HEK293 (cell line): ENCODE measurements at regions not wholly inside any gene's neighbourhood (a gene's known extent, or its start where the extent isn't known, plus 50 kb on each side); places are given as distances from the start of the nearest gene placed in this dataset.

Experiments used
- CTCF ChIA-PET: fragments of 350-600 bp; formaldehyde crosslinking; extraction: SDS; loops from one replicate; lab custom pipeline; 2021; ENCODE audit warnings: antibody characterized with exemption; lab: Yijun Ruan, JAX
- POLR2A ChIA-PET: fragments of 300-600 bp; formaldehyde crosslinking; extraction: SDS; loops from one replicate; lab custom pipeline; 2020; ENCODE audit warnings: antibody characterized with exemption, inconsistent platforms; lab: Yijun Ruan, JAX
- H3K27ac ChIP-seq: fragments of 200-500 bp; sonication (Bioruptor generic); 2 replicates; pipeline ENCODE4 v1.5.1; 2014; ENCODE audit warnings: low read depth, low read length, control low read depth, inconsistent platforms; ENCODE audit errors: extremely low read depth
- H3K36me3 ChIP-seq, 2 experiments: fragments of 200-500 bp in 1 of 2; sonication (Bioruptor generic) in 1 of 2; 1 replicate in 1 of 2; 2 replicates in 1 of 2; pipeline ENCODE4 v1.5.1; 2014 to 2017; ENCODE audit warnings: inconsistent platforms in 2 of 2, low read length in 2 of 2; ENCODE audit not compliant: control insufficient read depth in 2 of 2, insufficient read depth in 1 of 2
- H3K4me1 ChIP-seq: fragments of 200-500 bp; sonication (Bioruptor generic); 2 replicates; pipeline ENCODE4 v1.5.1; 2014; ENCODE audit warnings: mild to moderate bottlenecking, low read length, inconsistent platforms; ENCODE audit not compliant: control insufficient read depth, insufficient read depth
- H3K4me3 ChIP-seq: 2 replicates; pipeline ENCODE4 v1.5.1; 2011; ENCODE audit warnings: low read depth, mild to moderate bottlenecking, control low read depth, low read length, moderate library complexity
- H3K9me3 ChIP-seq: fragments of 200-500 bp; sonication (Bioruptor generic); 2 replicates; pipeline ENCODE4 v1.5.1; 2014; ENCODE audit warnings: low read depth, low read length, inconsistent platforms; ENCODE audit not compliant: control insufficient read depth, insufficient read depth
- GLI4 ChIP-seq: fragments of 450-650 bp; formaldehyde crosslinking; IDR thresholded peaks from 2 replicates; pipeline ENCODE4 v1.5.1; 2016; ENCODE audit warnings: missing biosample characterization, missing genetic modification characterization
- HOXD13 ChIP-seq: sonication (generic); formaldehyde crosslinking; IDR thresholded peaks from 2 replicates; pipeline ENCODE4 v1.8.0; 2022; ENCODE audit warnings: missing genetic modification reagents, borderline replicate concordance
- OSR2 ChIP-seq: fragments of 450-650 bp; formaldehyde crosslinking; IDR thresholded peaks from 2 replicates; pipeline ENCODE4 v1.5.1; 2016; ENCODE audit warnings: missing biosample characterization, missing genetic modification characterization
- OVOL3 ChIP-seq: fragments of 450-650 bp; formaldehyde crosslinking; IDR thresholded peaks from 2 replicates; pipeline ENCODE4 v1.5.1; 2016; ENCODE audit warnings: missing biosample characterization, missing genetic modification characterization
- REPIN1 ChIP-seq: fragments of 450-650 bp; formaldehyde crosslinking; IDR thresholded peaks from 2 replicates; pipeline ENCODE4 v1.5.1; 2017; ENCODE audit warnings: missing biosample characterization, missing genetic modification characterization, low read depth
- SETDB1 ChIP-seq: IDR thresholded peaks from one replicate; pipeline ENCODE4 v1.6.1; 2017; ENCODE audit warnings: mild to moderate bottlenecking, low read length, moderate library complexity, mixed read lengths; ENCODE audit not compliant: insufficient read length
- TRIM28 ChIP-seq: IDR thresholded peaks from 2 replicates; pipeline ENCODE4 v1.6.1; 2011; ENCODE audit warnings: low read length, control low read depth, borderline replicate concordance
- ZBTB8A ChIP-seq: fragments of 450-650 bp; formaldehyde crosslinking; IDR thresholded peaks from 2 replicates; pipeline ENCODE4 v1.5.1; 2016; ENCODE audit warnings: missing biosample characterization, missing genetic modification characterization
- ZNF112 ChIP-seq: fragments of 450-650 bp; formaldehyde crosslinking; IDR thresholded peaks from 2 replicates; pipeline ENCODE4 v1.5.0; 2017; ENCODE audit warnings: missing biosample characterization, missing genetic modification characterization
- ZNF148 ChIP-seq: fragments of 450-650 bp; formaldehyde crosslinking; IDR thresholded peaks from 2 replicates; pipeline ENCODE4 v1.5.0; 2017; ENCODE audit warnings: missing biosample characterization, missing genetic modification characterization, borderline replicate concordance
- ZNF19 ChIP-seq: fragments of 450-650 bp; formaldehyde crosslinking; IDR thresholded peaks from 2 replicates; pipeline ENCODE4; 2016; ENCODE audit warnings: missing biosample characterization, missing genetic modification characterization, low read depth
- ZNF248 ChIP-seq: fragments of 450-650 bp; formaldehyde crosslinking; IDR thresholded peaks from 2 replicates; pipeline ENCODE4 v1.5.1; 2017; ENCODE audit warnings: missing biosample characterization, missing genetic modification characterization
- ZNF26 ChIP-seq: fragments of 450-650 bp; formaldehyde crosslinking; IDR thresholded peaks from 2 replicates; pipeline ENCODE4 v1.5.1; 2016; ENCODE audit warnings: missing biosample characterization, missing genetic modification characterization
- ZNF311 ChIP-seq: fragments of 450-650 bp; formaldehyde crosslinking; IDR thresholded peaks from 2 replicates; pipeline ENCODE4 v1.5.1; 2017; ENCODE audit warnings: missing biosample characterization, missing genetic modification characterization, borderline replicate concordance
- ZNF335 ChIP-seq: fragments of 450-650 bp; formaldehyde crosslinking; conservative IDR thresholded peaks from 2 replicates; pipeline ENCODE4 v1.5.1; 2016; ENCODE audit warnings: missing biosample characterization, missing genetic modification characterization
- ZNF510 ChIP-seq: fragments of 450-650 bp; formaldehyde crosslinking; IDR thresholded peaks from 2 replicates; pipeline ENCODE4 v1.5.1; 2018; ENCODE audit warnings: mild to moderate bottlenecking, missing genetic modification characterization, missing biosample characterization; ENCODE audit not compliant: insufficient replicate concordance
- ZNF530 ChIP-seq: fragments of 450-650 bp; formaldehyde crosslinking; IDR thresholded peaks from 2 replicates; pipeline ENCODE4 v1.5.1; 2016; ENCODE audit warnings: low read depth, missing biosample characterization, missing genetic modification characterization
- ZNF624 ChIP-seq: fragments of 450-650 bp; formaldehyde crosslinking; IDR thresholded peaks from 2 replicates; pipeline ENCODE4 v1.5.1; 2017; ENCODE audit warnings: missing biosample characterization, missing genetic modification characterization
- ZNF670 ChIP-seq: fragments of 450-650 bp; formaldehyde crosslinking; IDR thresholded peaks from 2 replicates; pipeline ENCODE4 v1.5.1; 2016; ENCODE audit warnings: missing biosample characterization, missing genetic modification characterization, low read depth
- ZNF707 ChIP-seq: fragments of 450-650 bp; formaldehyde crosslinking; IDR thresholded peaks from 2 replicates; pipeline ENCODE4 v1.5.1; 2016; ENCODE audit warnings: missing biosample characterization, missing genetic modification characterization
- ZNF747 ChIP-seq: fragments of 450-650 bp; formaldehyde crosslinking; IDR thresholded peaks from 2 replicates; pipeline ENCODE4 v1.5.1; 2016; ENCODE audit warnings: missing biosample characterization, missing genetic modification characterization
- ZNF776 ChIP-seq: fragments of 450-650 bp; formaldehyde crosslinking; IDR thresholded peaks from 2 replicates; pipeline ENCODE4 v1.5.0; 2017; ENCODE audit warnings: missing biosample characterization, missing genetic modification characterization, borderline replicate concordance
- ZNF792 ChIP-seq: fragments of 450-650 bp; formaldehyde crosslinking; IDR thresholded peaks from 2 replicates; pipeline ENCODE4 v1.5.1; 2016; ENCODE audit warnings: missing biosample characterization, missing genetic modification characterization
- ZNF843 ChIP-seq: fragments of 450-650 bp; formaldehyde crosslinking; IDR thresholded peaks from 2 replicates; pipeline ENCODE4 v1.5.1; 2016; ENCODE audit warnings: missing biosample characterization, missing genetic modification characterization
- ZSCAN4 ChIP-seq: fragments of 450-650 bp; formaldehyde crosslinking; IDR thresholded peaks from 2 replicates; pipeline ENCODE4 v1.5.1; 2017; ENCODE audit warnings: missing biosample characterization, missing genetic modification characterization
- ZSCAN5A ChIP-seq: fragments of 450-650 bp; formaldehyde crosslinking; IDR thresholded peaks from 2 replicates; pipeline ENCODE4 v1.5.1; 2016; ENCODE audit warnings: missing biosample characterization, missing genetic modification characterization

DNA sequence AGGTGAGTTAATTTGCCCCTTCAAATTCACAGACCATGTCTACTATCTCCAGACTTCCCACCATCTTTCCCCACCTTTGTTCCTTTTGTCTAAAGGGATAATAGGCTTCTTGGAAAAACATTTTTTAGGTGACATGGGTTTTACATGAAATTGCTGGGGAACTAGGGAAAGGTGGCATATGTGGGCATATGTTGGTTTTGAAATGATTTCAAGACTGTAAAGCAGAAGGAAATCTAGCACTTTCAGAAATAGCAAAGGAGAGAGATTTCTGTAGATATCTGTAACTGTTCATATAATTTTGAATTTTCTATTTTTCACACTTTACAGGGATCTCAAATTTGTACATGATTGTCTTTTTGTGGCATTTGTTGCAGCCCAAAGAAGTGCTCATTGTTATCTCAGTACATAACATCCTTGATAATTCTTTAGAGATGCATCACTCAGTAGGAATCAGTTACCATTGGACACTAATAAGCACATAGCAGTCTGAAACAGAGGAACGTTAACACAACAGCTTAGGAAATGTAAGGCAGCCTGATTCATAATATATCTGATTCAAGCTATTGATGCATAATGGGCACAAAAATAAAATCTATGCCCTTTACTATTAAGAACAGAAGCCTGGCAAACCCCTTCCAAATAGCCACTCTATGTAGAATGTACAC, 659.7 kb downstream of the CENPC start:
- Histone ChIP-seq H3K27ac (no peak overlapping the region), H3K36me3 (no peaks in the 10 kb centered on the region), H3K4me3 (no peak overlapping the region)
- POLR2A ChIA-PET, result no interaction called here
- no peak for TF ChIP-seq SETDB1
- TF ChIP-seq GLI4 (tag by site-specific recombination), result no peak
- no peak for TF ChIP-seq OSR2
- no peak for TF ChIP-seq ZSCAN4 (tag by site-specific recombination)
- no peak for TF ChIP-seq ZNF624
- no peak for TF ChIP-seq ZNF843 (tag by site-specific recombination)
- no peak for TF ChIP-seq ZNF148 (tag by site-specific recombination)
- TF ChIP-seq HOXD13 (CRISPR knock-in tag), result no peak
- TF ChIP-seq ZNF112 (tag by site-specific recombination), result no peak
- TF ChIP-seq ZNF792 (tag by site-specific recombination), result no peak
- no peak for TF ChIP-seq ZNF311 (tag by site-specific recombination)
- no peak for TF ChIP-seq ZNF776 (tag by site-specific recombination)
- no peak for TF ChIP-seq ZNF510 (tag by site-specific recombination)
- TF ChIP-seq, all 188 proteins: peak for 0
- Histone ChIP-seq H3K4me1 (no peaks in the 10 kb centered on the region), H3K9me3 (no peaks in the 10 kb centered on the region)
- CTCF ChIA-PET, result no interaction called here

DNA sequence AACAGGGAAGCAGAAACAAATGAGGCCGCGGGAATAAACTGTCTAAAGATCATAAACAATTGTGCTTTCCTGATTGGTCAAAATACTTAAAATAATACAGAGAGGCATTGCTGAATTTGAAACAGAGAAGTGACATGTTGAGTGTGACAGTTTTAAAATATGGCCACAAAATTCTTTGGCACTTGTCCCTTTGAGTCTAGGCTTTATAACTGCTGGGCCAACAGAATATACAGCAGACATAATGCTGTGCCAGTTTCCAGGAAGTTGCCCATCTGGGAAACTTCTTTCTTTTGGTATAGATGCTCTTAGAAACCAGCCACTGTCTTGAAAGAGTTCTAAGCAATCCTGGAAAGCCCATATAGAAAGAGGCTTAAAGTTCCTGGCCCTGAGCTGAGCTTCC, 668.4 kb downstream of the CENPC start:
- Histone ChIP-seq H3K4me1 (no peaks in the 10 kb centered on the region), H3K27ac (no peak overlapping the region), H3K9me3 (no peaks in the 10 kb centered on the region), H3K4me3 (no peak overlapping the region), H3K36me3 (no peaks in the 10 kb centered on the region)
- TF ChIP-seq ZNF248 (no peak), ZNF26 (tag by site-specific recombination) (no peak), OVOL3 (no peak), ZBTB8A (tag by site-specific recombination) (no peak), REPIN1 (tag by site-specific recombination) (no peak), ZNF707 (tag by site-specific recombination) (no peak), ZNF19 (tag by site-specific recombination) (no peak), ZNF335 (tag by site-specific recombination) (no peak), ZNF776 (tag by site-specific recombination) (no peak), TRIM28 (no peak), ZNF747 (tag by site-specific recombination) (no peak), ZSCAN5A (no peak), ZNF670 (tag by site-specific recombination) (no peak), ZNF530 (tag by site-specific recombination) (no peak)
- ChIA-PET POLR2A (no interaction called here), CTCF (no interaction called here)
